ENCODE measurements at regions not wholly inside any gene's neighbourhood (a gene's known extent, or its start where the extent isn't known, plus 50 kb on each side); places are given as distances from the start of the nearest gene placed in this dataset.

DNA sequence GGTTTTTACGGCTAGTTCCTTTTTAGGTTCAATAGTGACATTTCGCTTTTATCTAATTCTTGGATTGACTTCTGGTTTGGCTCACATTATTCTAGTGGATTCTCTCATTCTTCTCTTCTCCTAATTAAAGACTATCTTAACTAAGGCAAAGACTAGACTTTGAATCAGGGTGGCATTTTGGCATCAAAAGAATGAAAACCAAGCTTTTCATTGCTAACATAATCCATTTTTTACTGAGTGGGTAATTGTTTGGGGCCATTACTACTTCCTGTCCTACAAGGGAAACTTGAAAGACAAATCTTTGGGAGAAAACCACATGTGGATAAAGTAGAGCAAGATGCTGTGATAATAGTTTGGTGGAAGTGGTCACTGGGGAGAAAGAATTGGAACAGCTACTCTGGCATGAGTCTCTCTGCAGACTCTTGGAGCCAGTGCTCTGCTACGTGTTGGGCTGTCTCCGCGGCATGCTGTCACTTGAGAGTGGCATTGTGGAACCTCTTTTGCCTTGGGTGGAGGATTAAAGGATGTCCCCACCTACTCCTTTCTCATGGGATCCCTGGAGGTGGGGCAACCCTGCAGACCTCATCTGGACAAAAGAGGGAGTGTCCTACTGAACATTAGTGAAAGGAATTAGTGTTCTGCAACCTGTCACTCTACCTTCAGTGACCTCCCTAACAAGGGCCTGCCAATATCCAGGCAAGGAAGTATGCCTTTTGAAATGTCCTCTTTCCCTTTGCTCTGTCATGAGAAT lies 280.4 kb downstream of the PSAT1 start:
- no peaks in the 10 kb centered on the region for H3K36me3 ChIP-seq (ENCODE audit: control insufficient read depth in 2 of 2, extremely low read depth in 1 of 2, insufficient read depth in 2 of 2, low read length in 2 of 2)
- no peaks in the 10 kb centered on the region for H3K9me3 ChIP-seq (replicated peaks; ENCODE audit: control insufficient read depth, insufficient read depth, low read length)
- no peaks in the 10 kb centered on the region for H3K79me2 ChIP-seq (ENCODE audit: control insufficient read depth, insufficient read depth, low read length)
- DNase-seq (ENCODE audit: low read depth, low spot score): no peak
- H3K4me1 ChIP-seq (ENCODE audit: control insufficient read depth, extremely low read depth, insufficient read depth, low read length): no peaks in the 10 kb centered on the region
- H3K27me3 ChIP-seq (ENCODE audit: control insufficient read depth in 2 of 2, insufficient read depth in 2 of 2, low read length in 2 of 2): no peaks in the 10 kb centered on the region
- H3K9me1 ChIP-seq (replicated peaks; ENCODE audit: control insufficient read depth, extremely low read depth, insufficient read depth, low read length): no peaks in the 10 kb centered on the region
- H2AFZ ChIP-seq (ENCODE audit: low read depth, low read length): no peak overlapping the region
- no peak for FAIRE-seq
- no TSS peak for BruUV-seq (replicated peaks)
- H3K27ac ChIP-seq (ENCODE audit: insufficient read depth, low read depth, low read length): no peak overlapping the region
- no peak overlapping the region for H3K9ac ChIP-seq (replicated peaks; ENCODE audit: extremely low read depth, insufficient read depth, low read length)
- no peak overlapping the region for H3K4me3 ChIP-seq (replicated peaks in 1 of 3; ENCODE audit: insufficient read depth in 1 of 3, low read depth in 1 of 3, low read length in 3 of 3)
- CTCF ChIA-PET: no interaction called here
- H4K20me1 ChIP-seq (replicated peaks; ENCODE audit: control insufficient read depth, extremely low read depth, insufficient read depth, low read length): no peaks in the 10 kb centered on the region
- intact Hi-C loops (cut with micrococcal nuclease) (no loop called here), dilution Hi-C loops (cut with MboI; ENCODE audit: extremely low pct_ligation_motif_present, low sequenced_read_pairs) (no loop called here)
- no peak overlapping the region for H3K4me2 ChIP-seq (ENCODE audit: insufficient read depth, low read length)
- POLR2A ChIA-PET: no interaction called here
- no peak for TF ChIP-seq FOS (IDR thresholded peaks at IDR 0.05; ENCODE audit: borderline replicate concordance, insufficient read depth, low read length)
- no peak for TF ChIP-seq JUN (IDR thresholded peaks at IDR 0.05; ENCODE audit: borderline replicate concordance, insufficient read depth, insufficient read length, low read depth)
- TF ChIP-seq MYC (IDR thresholded peaks at IDR 0.05; ENCODE audit: low read depth, low read length): no peak
- TF ChIP-seq EZH2 (IDR thresholded peaks at IDR 0.05; ENCODE audit: borderline replicate concordance, low read depth, low read length, severe bottlenecking): no peak
- TF ChIP-seq, protein P1, sequence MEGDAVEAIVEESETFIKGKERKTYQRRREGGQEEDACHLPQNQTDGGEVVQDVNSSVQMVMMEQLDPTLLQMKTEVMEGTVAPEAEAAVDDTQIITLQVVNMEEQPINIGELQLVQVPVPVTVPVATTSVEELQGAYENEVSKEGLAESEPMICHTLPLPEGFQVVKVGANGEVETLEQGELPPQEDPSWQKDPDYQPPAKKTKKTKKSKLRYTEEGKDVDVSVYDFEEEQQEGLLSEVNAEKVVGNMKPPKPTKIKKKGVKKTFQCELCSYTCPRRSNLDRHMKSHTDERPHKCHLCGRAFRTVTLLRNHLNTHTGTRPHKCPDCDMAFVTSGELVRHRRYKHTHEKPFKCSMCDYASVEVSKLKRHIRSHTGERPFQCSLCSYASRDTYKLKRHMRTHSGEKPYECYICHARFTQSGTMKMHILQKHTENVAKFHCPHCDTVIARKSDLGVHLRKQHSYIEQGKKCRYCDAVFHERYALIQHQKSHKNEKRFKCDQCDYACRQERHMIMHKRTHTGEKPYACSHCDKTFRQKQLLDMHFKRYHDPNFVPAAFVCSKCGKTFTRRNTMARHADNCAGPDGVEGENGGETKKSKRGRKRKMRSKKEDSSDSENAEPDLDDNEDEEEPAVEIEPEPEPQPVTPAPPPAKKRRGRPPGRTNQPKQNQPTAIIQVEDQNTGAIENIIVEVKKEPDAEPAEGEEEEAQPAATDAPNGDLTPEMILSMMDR (IDR thresholded peaks at IDR 0.05; ENCODE audit: extremely low read depth in 1 of 2, insufficient read depth in 1 of 2, low read depth in 1 of 2, low read length in 2 of 2): no peak
- TF ChIP-seq GATA2 (IDR thresholded peaks at IDR 0.05; ENCODE audit: insufficient read depth, insufficient read length, low read depth, low read length): no peak
- TF ChIP-seq POLR2AphosphoS5 (IDR thresholded peaks at IDR 0.05; ENCODE audit: insufficient read depth, low read depth, low read length): no peak
- TF ChIP-seq, protein P2, sequence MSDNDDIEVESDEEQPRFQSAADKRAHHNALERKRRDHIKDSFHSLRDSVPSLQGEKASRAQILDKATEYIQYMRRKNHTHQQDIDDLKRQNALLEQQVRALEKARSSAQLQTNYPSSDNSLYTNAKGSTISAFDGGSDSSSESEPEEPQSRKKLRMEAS (IDR thresholded peaks at IDR 0.05; ENCODE audit: insufficient read depth, insufficient read length): no peak
- no peak for TF ChIP-seq POLR2A (IDR thresholded peaks at IDR 0.05; ENCODE audit: low read depth, low read length)
